ENCODE measurements at regions not wholly inside any gene's neighbourhood (a gene's known extent, or its start where the extent isn't known, plus 50 kb on each side); places are given as distances from the start of the nearest gene placed in this dataset.

- no peak overlapping the region for H3K4me3 ChIP-seq (ENCODE audit: low read depth, low read length)
- TF ChIP-seq CTCF (IDR thresholded peaks at IDR 0.05; ENCODE audit: control insufficient read depth, extremely low read depth, insufficient read depth): no peak
- DNase-seq (ENCODE audit: low read depth): no peak
Observed at GRCh38 chr12:87870493-87871460, 158.4 kb downstream of the C12orf50 start.

- no peak overlapping the region for H3K4me3 ChIP-seq (ENCODE audit: low read depth, low read length)
- TF ChIP-seq CTCF (IDR thresholded peaks at IDR 0.05; ENCODE audit: control insufficient read depth, extremely low read depth, insufficient read depth): no peak
- DNase-seq (ENCODE audit: low read depth): no peak
Observed at GRCh38 chr12:87870061-87870460, 159.1 kb downstream of the C12orf50 start.

GRCh38 chr12:87866578-87867292 is 162.5 kb downstream of the C12orf50 start:
- no peak overlapping the region for H3K4me3 ChIP-seq (ENCODE audit: low read depth, low read length)
- DNase-seq (ENCODE audit: low read depth): no peak
- peak; percentile 62 for TF ChIP-seq CTCF (IDR thresholded peaks at IDR 0.05; ENCODE audit: control insufficient read depth, extremely low read depth, insufficient read depth)

- DNase-seq (ENCODE audit: low read depth): no peak
- H3K4me3 ChIP-seq (ENCODE audit: low read depth, low read length): no peak overlapping the region
- no peak for TF ChIP-seq CTCF (IDR thresholded peaks at IDR 0.05; ENCODE audit: control insufficient read depth, extremely low read depth, insufficient read depth)
Observed at GRCh38 chr12:87861791-87862190, 167.4 kb downstream of the C12orf50 start.

GRCh38 chr12:87853448-87854003 is 175.7 kb downstream of the C12orf50 start:
- no peak for DNase-seq (ENCODE audit: low read depth)
- TF ChIP-seq CTCF (IDR thresholded peaks at IDR 0.05; ENCODE audit: control insufficient read depth, extremely low read depth, insufficient read depth): peak; percentile 46
- no peak overlapping the region for H3K4me3 ChIP-seq (ENCODE audit: low read depth, low read length)

GRCh38 chr12:87849074-87849473 is 180.1 kb downstream of the C12orf50 start:
- H3K4me3 ChIP-seq (ENCODE audit: low read depth, low read length): no peak overlapping the region
- no peak for DNase-seq (ENCODE audit: low read depth)
- TF ChIP-seq CTCF (IDR thresholded peaks at IDR 0.05; ENCODE audit: control insufficient read depth, extremely low read depth, insufficient read depth): no peak
